ENCODE measurements at regions not wholly inside any gene's neighbourhood (a gene's known extent, or its start where the extent isn't known, plus 50 kb on each side); places are given as distances from the start of the nearest gene placed in this dataset.

DNA sequence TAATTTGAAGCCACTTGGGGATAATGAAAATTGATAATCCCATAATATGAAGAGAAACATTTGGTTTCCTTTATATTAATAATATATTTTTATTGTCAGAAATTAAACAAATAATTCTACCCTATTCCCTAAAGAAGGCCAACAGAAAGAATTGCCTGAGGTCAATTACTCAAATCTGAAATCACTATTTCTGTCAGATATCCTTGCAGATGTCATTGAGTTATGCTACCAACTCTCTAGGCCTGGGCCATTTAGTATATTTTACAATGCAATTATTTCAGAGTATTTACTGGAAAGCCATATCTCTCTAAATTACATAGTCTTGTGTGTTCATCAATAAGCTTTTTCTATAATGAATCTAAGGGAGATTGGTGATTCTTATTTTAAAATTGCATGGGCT lies 498.1 kb downstream of the KIF20B start:
- intact Hi-C loops (cut with micrococcal nuclease; ENCODE audit: unreplicated experiment): no loop called here
- no peaks in the 10 kb centered on the region for H3K79me2 ChIP-seq (ENCODE audit: insufficient read depth, low read depth, low read length)
- no peak overlapping the region for H2AFZ ChIP-seq (ENCODE audit: low read length)
- H3K4me1 ChIP-seq (ENCODE audit: insufficient read depth, low read length, poor library complexity, severe bottlenecking): no peaks in the 10 kb centered on the region
- BruUV-seq (replicated peaks): no TSS peak
- H3K27ac ChIP-seq (ENCODE audit: low read depth, low read length, poor library complexity, severe bottlenecking): no peak overlapping the region
- H4K20me1 ChIP-seq (ENCODE audit: insufficient read depth, low read length): no peaks in the 10 kb centered on the region
- no peak overlapping the region for H3K4me2 ChIP-seq (ENCODE audit: low read length)
- POLR2A ChIA-PET: interaction anchor here (0.6 to 0.7 kb wide), 2 partner anchors 103 to 160 kb away, joined by 3 read pairs; no protein-coding TSS in a partner anchor
- H3K4me3 ChIP-seq (ENCODE audit: low read depth, low read length, poor library complexity, severe bottlenecking): no peak overlapping the region
- H3K36me3 ChIP-seq (ENCODE audit: insufficient read depth, low read length): no peaks in the 10 kb centered on the region
- no peaks in the 10 kb centered on the region for H3K9me2 ChIP-seq (ENCODE audit: insufficient read depth, low read length)
- DNase-seq (ENCODE audit: low spot score): no peak
- no peaks in the 10 kb centered on the region for H3K9me3 ChIP-seq (ENCODE audit: low read length)
- CTCF ChIA-PET (ENCODE audit: unreplicated experiment): no interaction called here
- TF ChIP-seq EZH2phosphoT487 (IDR thresholded peaks at IDR 0.05; ENCODE audit: borderline replicate concordance, low read depth, low read length): no peak

DNA sequence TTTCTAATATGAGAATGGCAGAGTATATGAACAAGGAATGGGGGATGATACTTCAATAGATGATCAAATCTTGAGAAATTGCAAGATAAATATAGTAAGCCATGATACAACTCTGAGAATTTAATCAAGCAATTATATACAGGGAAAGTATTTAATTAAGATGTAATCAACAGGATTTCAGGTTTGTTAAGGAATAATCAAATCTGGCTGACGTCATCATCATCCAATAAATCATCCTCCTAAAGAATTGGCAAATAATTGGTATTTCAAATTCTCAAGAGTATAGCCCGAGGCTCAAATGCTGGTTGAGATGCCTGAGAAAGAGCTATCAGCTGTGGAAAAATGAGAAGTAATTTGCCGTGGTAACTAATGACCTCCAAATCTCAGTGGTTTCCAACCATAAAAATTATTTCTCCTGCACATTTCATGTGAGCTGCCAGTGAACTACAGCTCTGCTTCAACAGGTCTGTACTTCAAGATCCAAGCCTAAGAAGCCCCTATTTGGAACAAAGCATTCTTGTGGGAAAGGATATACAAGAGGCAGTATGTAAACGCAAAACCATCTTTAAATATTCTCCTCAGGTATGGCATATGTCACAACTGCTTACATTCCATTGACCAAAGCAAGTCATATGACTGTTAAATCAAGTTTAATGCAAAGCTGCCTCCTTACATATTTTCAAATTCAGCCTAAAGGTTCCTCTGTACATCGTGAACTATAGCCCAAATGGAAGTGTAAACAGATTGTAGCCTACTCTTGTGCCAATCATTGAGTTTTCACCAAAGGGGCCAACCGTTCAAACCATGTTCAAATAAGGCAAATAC lies 503.0 kb downstream of the KIF20B start:
- BruUV-seq (replicated peaks): no TSS peak
- CTCF ChIA-PET (ENCODE audit: unreplicated experiment): no interaction called here
- DNase-seq (ENCODE audit: low spot score): no peak
- Histone ChIP-seq H3K79me2 (ENCODE audit: insufficient read depth, low read depth, low read length) (no peaks in the 10 kb centered on the region), H3K27ac (ENCODE audit: low read depth, low read length, poor library complexity, severe bottlenecking) (no peak overlapping the region), H2AFZ (ENCODE audit: low read length) (no peak overlapping the region), H3K4me2 (ENCODE audit: low read length) (no peak overlapping the region), H3K9me2 (ENCODE audit: insufficient read depth, low read length) (no peaks in the 10 kb centered on the region), H4K20me1 (ENCODE audit: insufficient read depth, low read length) (no peaks in the 10 kb centered on the region), H3K4me3 (ENCODE audit: low read depth, low read length, poor library complexity, severe bottlenecking) (no peak overlapping the region), H3K4me1 (ENCODE audit: insufficient read depth, low read length, poor library complexity, severe bottlenecking) (no peaks in the 10 kb centered on the region), H3K36me3 (ENCODE audit: insufficient read depth, low read length) (no peaks in the 10 kb centered on the region), H3K9me3 (ENCODE audit: low read length) (no peaks in the 10 kb centered on the region)
- POLR2A ChIA-PET: interaction anchor here (0.6 to 1.4 kb wide), 4 partner anchors 8 to 83 kb away, joined by 3 to 4 read pairs (median 4); no protein-coding TSS in a partner anchor
- no peak for TF ChIP-seq EZH2phosphoT487 (IDR thresholded peaks at IDR 0.05; ENCODE audit: borderline replicate concordance, low read depth, low read length)
- TF ChIP-seq CTCF (conservative IDR thresholded peaks at IDR 0.05; ENCODE audit: low read length): no peak
- intact Hi-C loops (cut with micrococcal nuclease; ENCODE audit: unreplicated experiment): no loop called here

DNA sequence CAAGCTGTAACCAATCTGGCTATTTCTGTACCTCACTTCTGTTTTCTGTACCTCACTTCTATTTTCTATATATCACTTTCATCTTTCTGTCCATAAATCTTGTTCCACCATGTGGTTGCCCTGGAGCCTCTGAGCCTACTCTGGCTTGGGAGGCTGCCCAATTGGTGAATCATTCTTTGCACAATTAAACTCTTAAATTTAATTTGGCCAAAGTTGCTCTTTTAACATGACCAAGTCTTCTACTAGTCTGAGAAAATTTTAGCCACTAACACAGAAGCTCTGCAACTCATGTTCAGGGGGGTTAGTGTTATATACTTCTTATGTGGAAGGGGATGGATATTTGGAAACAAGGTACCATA lies 503.5 kb downstream of the KIF20B start:
- no peak overlapping the region for H3K27ac ChIP-seq (ENCODE audit: low read depth, low read length, poor library complexity, severe bottlenecking)
- no peak overlapping the region for H3K4me2 ChIP-seq (ENCODE audit: low read length)
- H3K4me1 ChIP-seq (ENCODE audit: insufficient read depth, low read length, poor library complexity, severe bottlenecking): no peaks in the 10 kb centered on the region
- no peaks in the 10 kb centered on the region for H3K79me2 ChIP-seq (ENCODE audit: insufficient read depth, low read depth, low read length)
- H2AFZ ChIP-seq (ENCODE audit: low read length): no peak overlapping the region
- no peak for DNase-seq (ENCODE audit: low spot score)
- H3K9me3 ChIP-seq (ENCODE audit: low read length): no peaks in the 10 kb centered on the region
- ChIA-PET POLR2A (interaction anchor here (1.4 kb wide), 1 partner anchor 14 kb away, joined by 3 read pairs; no protein-coding TSS in a partner anchor), CTCF (ENCODE audit: unreplicated experiment) (no interaction called here)
- no peak for TF ChIP-seq CTCF (conservative IDR thresholded peaks at IDR 0.05; ENCODE audit: low read length)
- TF ChIP-seq EZH2phosphoT487 (IDR thresholded peaks at IDR 0.05; ENCODE audit: borderline replicate concordance, low read depth, low read length): no peak
- no peak overlapping the region for H3K4me3 ChIP-seq (ENCODE audit: low read depth, low read length, poor library complexity, severe bottlenecking)
- no peaks in the 10 kb centered on the region for H3K9me2 ChIP-seq (ENCODE audit: insufficient read depth, low read length)
- no peaks in the 10 kb centered on the region for H4K20me1 ChIP-seq (ENCODE audit: insufficient read depth, low read length)
- H3K36me3 ChIP-seq (ENCODE audit: insufficient read depth, low read length): no peaks in the 10 kb centered on the region
- intact Hi-C loops (cut with micrococcal nuclease; ENCODE audit: unreplicated experiment): no loop called here
- BruUV-seq (replicated peaks): no TSS peak

All from OCI-LY7 (cell line).